Left ventricle myocardium inferior (tissue), 1 donor: ENCODE measurements at regions not wholly inside any gene's neighbourhood (a gene's known extent, or its start where the extent isn't known, plus 50 kb on each side); places are given as distances from the start of the nearest gene placed in this dataset.

ENCODE experiments used
- DNase-seq: peaks from one replicate; pipeline ENCODE4 v3.0.0-alpha.2; 2020
- H3K27ac ChIP-seq: fragments of 200-600 bp; replicated peaks from 2 replicates; pipeline ENCODE4 v1.8.0; 2021
- H3K27me3 ChIP-seq: fragments of 200-600 bp; 2 replicates; pipeline ENCODE4 v1.8.0; 2021; ENCODE audit warnings: low read depth
- H3K36me3 ChIP-seq: fragments of 200-600 bp; 2 replicates; pipeline ENCODE4 v1.8.0; 2021
- H3K4me1 ChIP-seq: fragments of 200-600 bp; 2 replicates; pipeline ENCODE4 v1.8.0; 2021
- H3K4me3 ChIP-seq: fragments of 200-600 bp; 2 replicates; pipeline ENCODE4 v1.8.0; 2021; ENCODE audit warnings: mild to moderate bottlenecking, moderate library complexity
- H3K9me3 ChIP-seq: fragments of 200-600 bp; replicated peaks from 2 replicates; pipeline ENCODE4 v1.8.0; 2021
- CTCF ChIP-seq: fragments of 200-600 bp; IDR thresholded peaks from 2 replicates; pipeline ENCODE4 v1.8.0; 2021; ENCODE audit warnings: antibody characterized with exemption, mild to moderate bottlenecking, borderline replicate concordance
- intact Hi-C: fragments of 100-400 bp; cut with micrococcal nuclease; formaldehyde crosslinking; loops from one replicate; pipeline ENCODE4 v1.11.0; 2022
- donor health status: DM: no; HTN: yes; CAD: no; lungs with severe emphysema.

DNA sequence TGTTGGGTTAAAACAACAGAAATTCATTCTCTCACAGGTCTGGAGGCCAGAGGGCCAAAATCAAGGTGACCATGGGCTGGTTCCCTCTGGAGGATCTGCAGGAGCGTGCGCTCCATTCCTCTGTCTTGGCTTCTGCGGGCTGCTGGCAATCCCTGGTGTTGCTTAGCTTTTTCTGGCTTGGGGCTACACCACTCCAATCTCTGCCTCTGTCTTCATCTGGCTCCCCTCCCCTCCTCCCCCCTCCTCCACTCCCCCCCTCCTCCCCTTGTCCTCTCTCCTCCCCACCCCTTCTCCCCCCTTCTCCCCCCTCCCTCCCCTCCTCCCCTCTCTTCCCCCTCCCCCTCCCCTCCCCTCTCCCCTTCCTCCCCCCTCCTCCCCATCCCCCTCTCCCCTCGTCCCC, 321.3 kb upstream of the ARID1B start:
- intact Hi-C loops: no loop called here
- Histone ChIP-seq H3K27ac (no peak overlapping the region), H3K4me1 (no peaks in the 10 kb centered on the region), H3K36me3 (no peaks in the 10 kb centered on the region), H3K27me3 (no peaks in the 10 kb centered on the region), H3K9me3 (peaks cover 8% of the 10 kb centered on the region), H3K4me3 (no peak overlapping the region)
- DNase-seq: no peak
- TF ChIP-seq CTCF: no peak

DNA sequence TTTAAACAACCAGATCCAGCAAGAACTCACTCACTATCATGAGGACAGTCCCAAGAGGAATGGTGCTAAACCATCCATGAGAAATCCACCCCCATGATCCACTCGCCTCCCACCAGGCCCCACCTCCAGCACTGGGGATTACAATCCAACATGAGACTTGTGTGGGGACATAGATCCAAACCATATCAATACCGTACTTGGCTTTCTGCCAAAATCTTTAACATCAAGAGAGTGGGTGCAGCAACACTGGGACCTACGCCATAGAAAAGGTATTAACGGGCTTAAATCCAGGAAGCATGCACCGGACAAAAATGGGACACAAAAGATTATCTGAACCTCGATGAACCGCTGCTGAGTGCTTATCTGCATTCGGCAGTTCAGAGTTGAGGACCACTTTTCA, 322.3 kb upstream of the ARID1B start:
- H3K9me3 ChIP-seq: peaks cover 8% of the 10 kb centered on the region
- DNase-seq: no peak
- H3K4me1 ChIP-seq: no peaks in the 10 kb centered on the region
- no peaks in the 10 kb centered on the region for H3K27me3 ChIP-seq
- intact Hi-C loops: no loop called here
- no peak overlapping the region for H3K27ac ChIP-seq
- no peaks in the 10 kb centered on the region for H3K36me3 ChIP-seq
- no peak for TF ChIP-seq CTCF
- H3K4me3 ChIP-seq: no peak overlapping the region

DNA sequence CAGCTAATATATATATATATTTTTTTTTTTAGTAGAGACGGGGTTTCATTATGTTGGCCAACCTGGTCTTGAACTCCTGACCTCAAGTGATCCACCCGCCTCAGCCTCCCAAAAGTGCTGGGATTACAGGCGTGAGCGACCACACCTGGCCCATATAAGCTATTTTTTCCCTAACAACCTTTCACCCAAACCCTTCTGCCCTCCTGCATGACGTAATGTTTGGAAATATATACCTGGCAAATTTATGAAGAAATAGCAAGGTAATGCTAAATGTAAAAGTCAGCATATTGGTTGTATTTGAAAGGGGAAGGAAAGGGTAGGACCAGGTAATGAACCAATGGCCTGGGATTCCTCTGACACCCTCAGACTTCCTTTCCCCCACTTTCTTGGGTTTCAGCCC, 325.5 kb upstream of the ARID1B start:
- intact Hi-C loops: no loop called here
- H3K36me3 ChIP-seq: no peaks in the 10 kb centered on the region
- peaks cover 8% of the 10 kb centered on the region for H3K4me1 ChIP-seq
- TF ChIP-seq CTCF: no peak
- DNase-seq: no peak
- H3K27ac ChIP-seq: no peak overlapping the region
- peaks cover 8% of the 10 kb centered on the region for H3K9me3 ChIP-seq
- no peaks in the 10 kb centered on the region for H3K27me3 ChIP-seq
- H3K4me3 ChIP-seq: no peak overlapping the region

- intact Hi-C loops: no loop called here
- H3K4me1 ChIP-seq: peaks cover 8% of the 10 kb centered on the region
- no peak for TF ChIP-seq CTCF
- H3K27me3 ChIP-seq: no peaks in the 10 kb centered on the region
- H3K9me3 ChIP-seq: peaks cover 8% of the 10 kb centered on the region
- no peak overlapping the region for H3K27ac ChIP-seq
- no peak for DNase-seq
- H3K36me3 ChIP-seq: no peaks in the 10 kb centered on the region
- no peak overlapping the region for H3K4me3 ChIP-seq
Observed at GRCh38 chr6:156451088-156451487, 326.1 kb upstream of the ARID1B start.

- intact Hi-C loops: no loop called here
- TF ChIP-seq CTCF: no peak
- no peak overlapping the region for H3K27ac ChIP-seq
Observed at GRCh38 chr6:156450421-156450820, 326.8 kb upstream of the ARID1B start.

DNA sequence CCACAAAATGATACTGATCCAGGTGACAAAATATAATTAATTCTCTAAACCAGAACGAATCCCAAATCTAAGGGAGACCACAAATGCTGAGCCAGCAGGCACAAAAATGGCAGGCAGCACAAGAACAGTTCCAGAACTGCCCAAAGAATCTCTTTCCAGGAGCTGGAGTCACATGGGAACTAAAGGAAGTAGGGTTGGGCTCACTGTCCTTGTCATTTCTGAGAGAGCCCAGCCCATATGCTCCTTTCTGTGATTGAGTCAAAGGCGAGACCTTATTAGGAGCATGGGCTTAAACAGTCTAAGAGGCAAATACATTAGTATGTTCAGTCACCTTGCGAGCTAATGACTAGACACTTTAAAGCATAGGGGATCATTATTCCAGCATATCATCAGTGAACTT, 327.6 kb upstream of the ARID1B start:
- no peak for TF ChIP-seq CTCF
- intact Hi-C loops: no loop called here
- H3K27ac ChIP-seq: no peak overlapping the region
- no peaks in the 10 kb centered on the region for H3K36me3 ChIP-seq
- H3K4me3 ChIP-seq: no peak overlapping the region
- DNase-seq: no peak
- peaks cover 8% of the 10 kb centered on the region for H3K9me3 ChIP-seq
- peaks cover 8% of the 10 kb centered on the region for H3K4me1 ChIP-seq
- no peaks in the 10 kb centered on the region for H3K27me3 ChIP-seq

More at GRCh38 chr6:156450421-156450820, 326.8 kb upstream of the ARID1B start:
- H3K4me1 ChIP-seq: peaks cover 8% of the 10 kb centered on the region
- H3K4me3 ChIP-seq: no peak overlapping the region
- H3K9me3 ChIP-seq: peaks cover 8% of the 10 kb centered on the region
- no peak for DNase-seq
- no peaks in the 10 kb centered on the region for H3K36me3 ChIP-seq
- H3K27me3 ChIP-seq: no peaks in the 10 kb centered on the region
